DOHH2 (cell line): ENCODE measurements at regions not wholly inside any gene's neighbourhood (a gene's known extent, or its start where the extent isn't known, plus 50 kb on each side); places are given as distances from the start of the nearest gene placed in this dataset.

Source experiments
- CTCF ChIP-seq: fragments of 200-600 bp; sonication (generic); IDR thresholded peaks from one replicate; pipeline ENCODE4 v1.5.1; 2014; ENCODE audit warnings: antibody characterized with exemption, mild to moderate bottlenecking, low read depth, low read length; ENCODE audit not compliant: poor library complexity, severe bottlenecking
- EZH2phosphoT487 ChIP-seq: fragments of 200-600 bp; sonication (generic); IDR thresholded peaks from 2 replicates; pipeline ENCODE4 v1.6.1; 2017; ENCODE audit warnings: borderline replicate concordance, mild to moderate bottlenecking, antibody characterized with exemption, low read length, moderate library complexity, mixed read lengths

GRCh38 chr3:72126441-72127223 lies 341.7 kb upstream of the PROK2 start:
- TF ChIP-seq CTCF (no peak), EZH2phosphoT487 (no peak)
